Middle frontal gyrus (tissue), 1 donor: ENCODE measurements at regions not wholly inside any gene's neighbourhood (a gene's known extent, or its start where the extent isn't known, plus 50 kb on each side); places are given as distances from the start of the nearest gene placed in this dataset.

ENCODE experiments used
- DNase-seq: peaks from one replicate; pipeline ENCODE4 v3.0.0-alpha.2; 2015; ENCODE audit warnings: low spot score; ENCODE audit errors: extremely low spot score

DNA sequence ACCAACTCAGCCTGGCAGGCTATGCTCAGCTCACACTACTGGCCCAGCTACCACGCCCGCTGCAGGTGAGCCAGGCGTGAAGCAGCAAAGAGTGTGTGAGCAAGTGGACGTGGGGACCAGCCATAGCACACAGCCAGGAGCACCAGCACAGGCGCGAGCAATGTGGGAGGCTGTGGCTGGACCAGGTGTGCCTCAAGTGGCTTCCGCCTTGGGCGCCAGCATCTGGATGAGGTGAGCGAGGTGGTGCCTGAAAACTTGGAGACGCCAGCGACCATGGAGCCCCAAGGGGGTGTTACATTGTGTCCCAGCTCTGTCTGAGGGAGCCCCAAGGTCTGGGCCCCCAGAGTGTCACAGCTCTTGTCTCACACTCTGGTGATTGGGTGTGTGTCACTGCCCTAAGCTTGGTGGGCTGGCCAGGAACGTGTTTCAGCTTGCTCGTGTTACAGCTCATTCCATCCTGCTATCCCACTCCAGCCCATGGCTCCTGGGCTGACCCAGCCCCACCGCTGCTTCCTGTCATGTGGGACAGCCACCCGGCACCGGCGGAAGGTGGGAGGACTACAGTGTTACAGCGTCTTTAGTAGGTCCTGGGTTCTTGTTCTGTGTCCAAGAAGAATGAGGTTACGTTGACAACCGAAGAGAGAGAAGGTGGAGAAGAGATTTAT, 508.0 kb upstream of the MMS22L start:
- no peak for DNase-seq

DNA sequence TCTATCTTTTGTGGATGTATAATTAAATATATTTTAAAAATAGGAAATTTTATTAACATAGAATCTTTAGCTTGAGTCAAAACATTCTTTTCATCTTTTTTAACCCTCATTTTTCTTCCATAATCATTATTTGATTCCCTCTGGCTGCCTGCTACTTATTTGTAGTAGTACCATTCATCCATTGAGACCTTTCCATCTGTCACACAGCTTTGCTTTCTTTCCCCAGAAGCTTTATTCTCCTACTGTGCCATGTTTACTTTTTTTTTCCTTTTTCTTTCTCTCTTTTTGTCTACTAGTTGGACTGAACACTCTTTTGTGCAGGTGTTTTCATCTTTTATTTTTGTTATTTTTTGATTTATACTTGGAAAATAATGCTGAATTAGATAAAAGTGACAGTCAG, 522.6 kb upstream of the MMS22L start:
- DNase-seq, result no peak

- no peak for DNase-seq
Measured at GRCh38 chr6:97812940-97813339, 529.9 kb upstream of the MMS22L start.

DNA sequence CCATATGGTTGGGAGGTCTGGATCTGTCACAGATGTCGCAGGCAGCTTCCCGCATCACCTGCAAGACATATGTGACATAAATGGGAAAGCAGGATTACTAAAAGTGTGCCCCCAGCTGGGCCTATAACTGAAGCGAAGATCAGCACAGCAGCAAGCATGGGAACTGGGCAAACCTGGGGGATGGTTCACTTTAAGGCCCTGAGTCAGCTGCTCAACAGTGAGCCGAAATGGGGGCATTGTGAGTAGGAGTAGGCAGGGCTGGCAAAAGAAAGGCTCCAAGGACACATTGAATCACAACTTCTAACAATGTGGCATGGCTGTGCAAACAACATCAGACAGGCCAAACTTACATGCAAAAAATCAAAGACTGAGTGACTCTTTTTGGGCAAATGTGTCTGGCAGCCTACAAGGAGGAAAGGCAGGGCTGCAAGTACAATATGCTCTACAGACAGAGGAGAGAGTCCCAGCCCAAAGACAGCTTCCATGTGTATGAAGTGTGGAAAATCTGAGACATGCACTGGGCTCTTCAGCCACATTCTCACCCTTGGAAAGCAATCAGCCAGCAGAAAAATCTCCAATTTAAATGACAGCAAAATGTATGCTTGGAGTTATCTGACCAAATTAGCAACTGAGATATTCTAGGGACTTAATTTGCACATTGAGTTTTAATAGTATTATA, 531.0 kb upstream of the MMS22L start:
- DNase-seq, result no peak

DNA sequence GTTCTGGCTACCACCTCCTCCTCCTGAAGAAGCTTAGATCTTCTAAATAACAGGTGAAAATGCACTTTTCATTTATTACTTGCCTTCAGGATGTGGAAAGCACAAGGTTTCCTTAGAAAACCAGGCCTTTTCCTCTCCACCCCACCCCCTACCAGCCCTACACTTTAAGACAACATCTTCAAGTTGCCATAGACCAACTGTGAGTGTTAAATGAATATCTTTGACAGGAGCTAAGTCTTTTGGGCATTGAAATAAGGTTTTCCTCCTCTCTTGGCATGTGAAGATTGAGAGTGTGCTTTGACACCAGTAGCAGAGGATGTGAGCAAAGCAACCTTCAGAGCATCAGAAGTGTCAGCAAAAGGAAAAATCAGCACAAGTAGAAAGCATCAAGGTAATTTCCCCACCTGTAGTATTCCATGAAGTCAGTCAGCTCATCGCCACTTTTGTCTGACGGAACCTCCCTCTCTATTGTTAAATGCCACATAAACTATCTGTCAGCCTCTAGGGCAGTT, 532.3 kb upstream of the MMS22L start:
- DNase-seq, result no peak

- no peak for DNase-seq
Measured at GRCh38 chr6:97816526-97816925, 533.5 kb upstream of the MMS22L start.

DNA sequence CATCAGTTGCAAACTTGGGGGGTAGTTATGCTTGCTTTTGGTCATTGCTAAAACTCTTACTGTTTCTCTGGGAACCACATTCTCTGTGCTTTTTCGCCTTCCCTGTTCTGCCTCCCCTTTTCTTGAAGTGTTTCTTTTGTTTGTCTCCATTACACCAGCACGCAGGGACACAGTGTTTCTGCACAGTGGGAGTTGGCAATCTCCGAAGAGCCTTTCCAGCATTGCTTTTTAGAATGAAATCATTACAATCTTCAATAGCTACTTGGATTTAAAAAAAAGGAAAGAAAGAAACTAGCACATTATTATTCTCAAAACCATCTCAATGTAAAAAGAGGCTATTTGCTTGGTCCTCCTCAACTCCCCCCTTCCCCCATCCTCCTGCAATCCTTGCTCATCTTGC, 536.7 kb upstream of the MMS22L start:
- DNase-seq, result no peak

GRCh38 chr6:97820400-97820799, 537.4 kb upstream of the MMS22L start:
- DNase-seq, result no peak

DNA sequence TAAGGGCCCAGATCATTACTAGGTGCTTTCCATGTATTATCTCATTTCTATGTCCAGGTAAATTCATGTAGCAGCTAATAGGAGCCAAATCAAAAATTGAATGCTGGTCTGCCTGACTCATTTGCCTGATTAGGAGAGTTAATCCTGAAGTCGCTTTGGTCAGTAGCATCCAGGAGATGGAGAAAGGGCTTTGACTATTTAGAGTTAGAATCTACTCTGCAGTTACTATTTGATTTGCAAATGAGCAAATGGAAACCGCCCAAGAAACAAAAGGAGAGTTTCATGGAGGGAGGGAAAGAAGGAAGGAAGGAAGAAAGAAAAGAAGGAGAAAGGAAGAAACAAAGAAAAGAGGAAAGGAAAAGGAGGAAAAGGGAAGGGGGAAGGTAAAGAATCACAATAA, 539.6 kb upstream of the MMS22L start:
- DNase-seq, result no peak

GRCh38 chr6:97841763-97842162, 558.7 kb upstream of the MMS22L start:
- no peak for DNase-seq

GRCh38 chr6:97842521-97842920, 559.5 kb upstream of the MMS22L start:
- DNase-seq, result no peak

GRCh38 chr6:97849390-97849789, 566.4 kb upstream of the MMS22L start:
- DNase-seq, result no peak

- DNase-seq, result no peak
Measured at GRCh38 chr6:97850458-97851212, 567.6 kb upstream of the MMS22L start.

- no peak for DNase-seq
Measured at GRCh38 chr6:97863697-97864096, 580.7 kb upstream of the MMS22L start.

GRCh38 chr6:97864366-97864765, 581.4 kb upstream of the MMS22L start:
- DNase-seq, result no peak

GRCh38 chr6:97864826-97865225, 581.8 kb upstream of the MMS22L start:
- DNase-seq, result no peak

DNA sequence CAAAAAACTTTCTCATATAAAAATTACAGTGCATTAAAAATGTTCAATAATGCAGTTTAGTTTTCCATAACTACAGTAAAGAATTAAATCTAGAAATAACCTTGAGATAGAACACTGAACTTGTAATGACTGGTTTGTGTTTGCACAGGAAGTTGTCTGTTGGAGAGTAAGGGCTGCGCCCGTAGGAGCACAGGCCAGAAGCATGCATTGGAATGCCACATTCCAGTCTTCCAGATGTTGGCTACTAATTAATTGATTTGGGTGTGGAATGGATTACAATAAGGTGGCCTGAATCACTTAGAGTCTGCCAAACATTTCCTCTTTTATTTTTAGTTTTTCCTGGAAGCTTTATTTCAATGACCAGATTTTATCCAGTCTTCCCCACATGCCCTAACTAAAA, 582.6 kb upstream of the MMS22L start:
- no peak for DNase-seq

DNA sequence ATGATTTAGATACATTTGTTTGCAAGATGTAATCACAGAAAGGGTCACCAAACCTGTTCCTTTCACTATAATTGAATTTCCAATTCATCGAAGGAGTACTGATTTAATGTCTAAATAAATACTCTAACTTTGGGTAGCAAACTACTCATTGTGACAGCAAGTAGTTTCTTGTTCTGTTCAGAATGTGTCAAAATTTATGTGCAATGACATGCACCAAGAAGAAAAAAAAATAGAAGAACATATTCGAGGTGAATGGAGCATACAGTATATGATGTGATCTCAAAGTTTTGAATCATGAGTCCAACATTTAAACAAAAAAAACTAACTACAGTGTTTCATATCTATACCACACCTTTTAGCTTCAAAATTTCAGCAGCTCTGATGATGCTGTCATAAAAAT, 583.6 kb upstream of the MMS22L start:
- DNase-seq, result no peak

DNA sequence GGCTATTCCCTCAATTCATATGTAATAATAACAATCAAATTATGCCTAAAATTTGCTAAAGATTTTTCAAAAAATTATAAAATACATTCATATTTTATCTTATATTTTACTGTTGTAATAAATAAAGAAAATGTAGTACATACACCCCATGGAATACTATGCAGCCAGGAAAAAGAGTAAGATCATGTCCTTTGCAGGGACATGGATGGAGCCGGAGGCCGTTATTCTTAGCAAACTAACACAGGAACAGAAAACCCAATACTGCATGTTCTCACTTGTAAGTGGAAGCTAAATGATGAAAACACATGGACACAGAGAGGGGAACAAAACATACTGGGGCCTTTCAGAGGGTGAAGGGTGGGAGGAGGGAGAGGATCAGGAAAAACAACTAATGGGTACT, 584.2 kb upstream of the MMS22L start:
- DNase-seq, result no peak

GRCh38 chr6:97870273-97870672, 587.3 kb upstream of the MMS22L start:
- DNase-seq, result no peak

- DNase-seq, result no peak
Measured at GRCh38 chr6:97876711-97877110, 593.7 kb upstream of the MMS22L start.

DNA sequence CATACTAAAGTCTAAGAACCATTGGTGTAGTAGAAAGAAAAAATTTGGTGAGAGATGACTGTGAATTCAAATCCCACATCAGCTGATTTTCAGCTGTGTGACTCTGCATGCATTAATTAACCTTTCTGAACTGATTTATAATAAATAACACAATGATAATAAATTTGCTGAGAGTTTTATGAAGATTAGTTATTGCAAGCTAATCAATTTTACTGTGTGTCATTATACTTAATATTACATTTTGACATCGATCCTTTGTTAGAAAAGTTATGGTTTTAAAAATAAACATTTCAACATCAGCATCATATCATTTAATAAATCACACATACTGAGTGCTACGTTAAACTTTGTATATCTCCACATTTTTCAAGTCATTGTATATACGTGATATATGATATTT, 599.7 kb upstream of the MMS22L start:
- DNase-seq, result no peak
